Kidney capillary endothelial cell (primary cell): ENCODE measurements at regions not wholly inside any gene's neighbourhood (a gene's known extent, or its start where the extent isn't known, plus 50 kb on each side); places are given as distances from the start of the nearest gene placed in this dataset.
A peak's percentile ranks its signal among the peaks of the same experiment; 100 is the strongest.

Experiments
- DNase-seq: peaks from one replicate; pipeline ENCODE4 v3.0.0-alpha.2; 2018; ENCODE audit warnings: low spot score

GRCh38 chr6:147758303-147758702, 249.8 kb downstream of the SAMD5 start:
- no peak for DNase-seq

GRCh38 chr6:147759093-147759492, 250.6 kb downstream of the SAMD5 start:
- DNase-seq = no peak

GRCh38 chr6:147759536-147759935, 251.0 kb downstream of the SAMD5 start:
- DNase-seq = no peak

- DNase-seq = no peak
Measured at GRCh38 chr6:147765541-147765940, 257.1 kb downstream of the SAMD5 start.

GRCh38 chr6:147768969-147769368, 260.5 kb downstream of the SAMD5 start:
- no peak for DNase-seq

- DNase-seq = no peak
Measured at GRCh38 chr6:147769496-147770087, 261.1 kb downstream of the SAMD5 start.

GRCh38 chr6:147770221-147770620, 261.7 kb downstream of the SAMD5 start:
- DNase-seq = no peak

GRCh38 chr6:147772724-147773123, 264.2 kb downstream of the SAMD5 start:
- no peak for DNase-seq

DNA sequence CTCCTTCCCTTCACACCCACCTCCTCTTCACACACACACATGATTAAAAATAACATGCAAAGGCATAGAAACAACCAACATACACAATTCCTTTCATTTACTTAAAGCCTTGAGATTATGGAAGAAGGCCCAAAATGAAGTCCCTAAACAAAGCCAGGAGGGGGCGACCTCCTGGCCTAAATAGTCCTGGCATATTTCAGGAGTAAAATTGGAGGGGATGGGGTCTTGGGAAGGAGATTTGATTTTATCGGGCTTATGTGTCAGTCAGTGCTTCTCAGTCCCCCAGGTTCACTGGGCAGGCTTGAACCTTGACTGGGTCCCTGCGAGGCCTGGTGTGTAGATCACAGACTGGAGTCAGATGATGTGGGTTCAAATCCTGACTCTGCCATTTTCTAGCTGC, 266.4 kb downstream of the SAMD5 start:
- DNase-seq = no peak

DNA sequence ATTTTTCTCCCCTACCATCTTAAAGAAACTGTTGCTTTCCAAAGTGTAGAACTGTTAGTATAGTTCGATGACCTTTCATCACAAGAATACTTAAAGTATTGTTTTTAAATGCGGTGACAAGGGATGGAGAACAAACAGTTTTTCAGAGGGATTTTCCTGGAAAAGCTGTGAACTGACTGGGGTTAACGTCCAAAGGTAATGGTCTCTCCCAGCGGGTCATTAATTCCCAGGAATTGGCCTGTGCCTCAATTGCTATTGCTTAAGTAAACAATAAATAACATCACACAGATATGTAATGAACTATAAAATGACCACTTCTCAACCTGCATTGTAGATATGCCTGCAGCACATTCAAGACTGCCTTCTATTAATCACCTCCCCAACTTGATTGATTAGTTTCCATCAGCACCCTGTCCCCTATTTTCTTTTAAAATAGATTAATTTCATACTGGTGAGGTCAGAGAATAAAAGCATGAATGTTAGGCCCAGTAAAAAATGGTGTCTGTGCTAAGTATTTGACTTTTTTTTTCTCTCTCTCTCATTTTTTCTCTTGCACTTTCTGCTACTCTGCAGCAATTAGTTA, 268.2 kb downstream of the SAMD5 start:
- no peak for DNase-seq

GRCh38 chr6:147779624-147780023, 271.1 kb downstream of the SAMD5 start:
- DNase-seq = no peak

DNA sequence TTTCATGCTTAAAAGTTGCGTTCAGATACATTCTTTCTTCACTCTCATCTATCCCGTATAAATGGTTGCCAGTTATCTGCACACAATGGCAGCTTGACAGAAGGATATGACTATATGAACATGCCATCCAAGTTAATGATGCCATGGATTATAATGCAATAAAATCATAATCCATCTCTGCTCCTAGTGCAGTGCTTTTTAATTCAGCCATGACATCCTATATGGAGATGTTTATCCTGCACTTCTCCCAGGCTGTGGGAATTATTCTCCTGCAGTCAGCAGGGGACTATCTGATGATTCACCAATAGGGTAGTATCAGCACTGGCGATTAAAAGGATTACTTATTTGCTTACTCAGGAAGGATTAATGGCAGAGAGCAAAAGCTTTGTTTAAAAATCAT, 273.8 kb downstream of the SAMD5 start:
- DNase-seq = peak; percentile 12

- no peak for DNase-seq
Measured at GRCh38 chr6:147784371-147784770, 275.9 kb downstream of the SAMD5 start.

DNA sequence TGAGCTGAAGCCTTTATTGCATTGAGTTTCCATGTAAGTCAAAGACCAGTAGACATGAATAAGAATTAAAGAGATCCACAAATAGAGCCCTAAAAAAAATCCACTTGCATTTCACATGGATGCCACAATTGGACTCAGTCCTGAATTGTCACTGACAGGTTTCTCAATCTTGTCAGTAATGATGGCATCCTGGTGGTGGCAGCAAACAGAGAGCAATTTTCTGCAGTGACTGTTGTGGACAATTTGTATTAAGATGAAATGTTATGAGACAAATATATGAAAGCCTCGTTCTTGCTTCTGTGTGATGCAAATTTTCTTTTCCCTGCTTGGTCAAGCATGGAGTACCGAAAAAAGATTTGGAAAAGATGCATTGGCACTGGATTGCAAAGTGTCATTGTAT, 278.9 kb downstream of the SAMD5 start:
- no peak for DNase-seq

DNA sequence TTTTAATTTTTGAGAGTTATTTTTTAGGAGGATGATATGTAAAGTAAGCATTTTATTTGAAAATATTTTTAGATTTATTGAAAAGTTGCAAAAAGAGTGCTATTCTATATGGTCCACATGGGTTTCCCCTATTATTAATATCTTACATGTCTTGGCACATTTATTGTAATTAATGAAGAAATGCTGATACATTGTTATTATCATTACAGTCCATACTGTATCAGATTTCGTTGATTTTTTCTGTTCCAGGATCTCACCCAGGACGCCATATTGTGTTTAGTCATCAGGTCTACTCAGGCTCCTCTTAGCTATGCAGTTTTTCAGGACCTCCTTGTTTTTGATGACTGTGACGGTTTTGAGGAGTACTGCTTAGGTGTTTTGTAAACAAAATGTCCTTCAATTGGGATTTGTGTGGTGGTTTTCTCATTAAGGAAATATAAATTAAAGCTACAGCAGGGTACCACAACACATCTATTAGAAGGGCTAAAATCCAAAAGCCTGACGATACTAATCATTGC, 281.0 kb downstream of the SAMD5 start:
- DNase-seq = no peak

DNA sequence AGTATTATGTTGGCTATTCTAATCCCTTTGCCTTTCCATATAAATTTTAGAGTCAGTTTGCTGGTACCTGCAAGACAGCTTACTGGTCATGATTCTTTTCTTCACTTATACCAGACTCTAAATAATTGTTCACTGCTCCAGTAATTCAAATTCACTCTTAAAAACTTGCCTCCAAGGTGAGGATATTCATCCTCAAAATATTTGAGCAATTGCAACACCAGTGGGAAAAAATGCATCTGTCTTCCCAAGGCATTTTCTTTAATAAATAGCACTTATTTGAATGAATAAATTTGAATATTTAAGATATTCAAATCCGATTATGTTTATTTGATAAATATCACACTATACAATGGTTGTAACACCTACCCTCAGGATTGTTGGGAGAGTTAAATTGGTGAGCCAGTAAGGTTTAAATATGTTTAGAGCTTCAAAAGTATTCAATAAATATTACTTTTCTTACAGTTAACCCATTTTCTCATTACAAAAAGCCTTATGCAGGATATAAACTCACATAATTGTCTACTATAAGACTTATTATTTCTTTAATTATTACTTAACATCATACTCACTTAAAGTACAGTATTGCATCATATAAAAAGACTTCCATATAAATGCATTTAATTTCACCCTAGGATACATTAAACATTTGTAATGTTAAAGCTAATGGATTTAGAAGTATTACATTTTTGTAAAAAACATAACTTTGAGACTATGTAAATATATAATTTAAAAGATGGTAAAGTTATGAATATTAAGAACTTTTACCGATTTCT, 285.6 kb downstream of the SAMD5 start:
- no peak for DNase-seq

GRCh38 chr6:147802459-147802858, 294.0 kb downstream of the SAMD5 start:
- no peak for DNase-seq

DNA sequence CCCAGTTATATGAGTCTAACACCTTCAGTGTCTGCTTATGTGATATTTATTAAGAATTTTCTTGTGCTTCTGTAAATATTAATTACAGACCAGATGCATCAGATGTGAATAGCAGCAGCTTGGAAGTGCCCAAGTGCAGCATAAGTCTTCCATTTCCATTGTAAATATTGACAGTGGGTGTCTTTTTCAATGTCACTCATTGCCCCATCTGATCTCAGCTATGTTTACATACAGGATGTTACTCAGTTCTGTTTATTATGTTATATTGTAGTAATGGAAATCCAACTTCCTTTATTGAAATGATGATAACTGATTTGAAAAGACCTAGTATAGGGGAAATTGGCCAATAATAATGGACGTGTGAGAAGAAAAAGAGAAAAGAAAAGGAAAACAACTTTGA, 296.7 kb downstream of the SAMD5 start:
- peak; percentile 4 for DNase-seq

DNA sequence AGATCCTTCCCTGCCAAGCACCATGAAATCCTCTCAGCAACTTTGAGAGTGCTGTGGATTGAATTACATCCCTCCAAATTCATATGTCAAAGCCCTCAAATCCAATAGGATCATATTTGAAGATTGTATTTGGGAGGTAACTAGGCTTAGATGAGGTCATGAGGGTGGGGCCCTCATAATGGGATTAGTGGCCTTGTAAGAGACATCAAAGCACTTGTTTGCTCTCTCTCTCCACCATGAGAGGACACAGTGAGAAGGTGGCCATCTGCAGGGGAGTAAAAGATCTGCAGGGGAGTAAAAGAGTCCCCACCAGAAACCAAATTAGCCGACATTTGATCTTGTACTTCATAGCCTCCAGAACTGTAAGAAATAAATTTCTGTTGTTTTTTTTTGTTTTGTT, 298.2 kb downstream of the SAMD5 start:
- DNase-seq = no peak

DNA sequence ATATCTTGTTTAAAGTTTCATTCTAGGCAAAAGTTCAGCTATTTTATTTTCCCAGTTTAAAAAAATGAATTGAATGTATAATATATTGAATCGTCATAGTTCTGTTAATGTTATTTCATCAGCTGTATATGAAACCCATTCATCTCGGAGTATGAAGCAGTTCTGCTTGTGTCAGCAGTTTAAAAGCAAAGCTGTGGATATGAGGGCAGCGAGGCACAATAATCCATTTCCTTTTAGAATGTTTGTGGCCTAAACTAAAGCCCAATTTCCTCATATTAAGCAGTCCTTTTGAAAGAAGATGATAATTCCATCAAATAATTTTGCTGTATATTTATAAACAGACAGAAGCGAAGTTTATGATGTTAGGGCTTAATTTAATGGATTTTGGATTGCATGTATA, 300.1 kb downstream of the SAMD5 start:
- no peak for DNase-seq

DNA sequence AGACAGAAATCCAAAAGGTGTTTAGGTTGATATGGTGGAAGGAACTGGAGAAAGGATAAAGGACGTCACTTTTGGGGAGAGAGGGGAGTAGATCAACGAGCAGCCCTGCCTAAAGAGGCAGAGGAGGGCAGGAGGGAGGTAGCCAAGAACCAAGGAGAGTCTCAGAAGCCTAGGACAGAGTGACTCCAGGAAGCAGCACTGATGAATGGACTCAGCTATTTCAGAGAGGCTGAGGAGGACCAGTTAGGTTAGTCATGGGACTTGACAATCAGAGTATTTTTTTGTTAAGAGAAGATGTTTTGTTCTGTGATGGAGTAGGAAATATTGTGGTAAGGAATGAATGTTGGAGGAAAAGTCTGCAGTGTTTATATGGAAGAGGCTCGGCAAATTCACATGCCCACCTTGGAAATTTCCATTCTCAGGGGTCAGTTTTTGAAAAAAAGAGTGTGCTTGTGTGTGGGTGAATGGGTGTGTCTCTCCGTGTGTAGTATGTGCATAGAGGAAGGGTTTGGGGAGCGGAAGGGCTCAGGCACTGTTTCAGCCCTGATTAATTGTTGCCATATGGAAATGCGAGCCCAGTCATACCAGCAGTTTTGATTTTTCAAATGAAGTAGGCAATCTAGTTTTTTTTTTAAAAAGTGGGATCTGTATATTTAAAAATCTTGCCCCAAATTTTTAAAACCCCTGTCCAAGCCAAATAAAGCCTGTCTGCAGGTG, 303.6 kb downstream of the SAMD5 start:
- DNase-seq = no peak

DNA sequence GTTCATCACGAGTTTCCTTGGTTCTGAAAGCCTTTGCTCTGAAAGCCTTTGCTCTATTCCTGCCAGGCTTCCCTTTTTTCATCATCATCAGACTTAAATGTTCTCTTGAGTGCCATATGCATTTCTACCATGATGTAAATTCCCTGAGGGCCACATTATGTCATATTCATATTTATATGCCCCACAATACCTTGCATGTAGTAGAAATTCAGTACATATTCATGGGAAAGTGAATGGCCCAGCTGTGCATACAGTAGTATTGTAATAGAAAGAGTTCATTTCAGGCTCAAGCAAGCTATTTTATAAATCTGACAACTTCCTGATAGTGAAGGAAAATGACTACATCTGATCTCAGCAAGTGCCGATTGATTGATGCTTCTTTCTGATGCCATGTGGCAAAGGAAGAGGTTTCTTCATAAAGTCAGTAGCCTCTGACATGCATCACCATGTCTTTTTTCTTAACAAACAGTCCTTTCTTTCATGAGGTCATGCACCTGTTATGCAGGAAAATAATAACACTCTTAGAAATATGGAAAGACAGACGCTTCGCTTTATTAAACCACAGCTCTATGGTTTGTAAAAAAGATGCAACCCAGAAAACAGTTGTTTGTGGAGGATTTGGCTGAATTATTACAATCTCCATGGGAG, 308.7 kb downstream of the SAMD5 start:
- DNase-seq = no peak
